Stimulated activated CD4-positive, alpha-beta T cell treated with anti-CD3 and anti-CD28 coated beads, Interleukin-1b, Interleukin-23, amount 100 ng/mL, for 48 hours (primary cell): ENCODE measurements at regions not wholly inside any gene's neighbourhood (a gene's known extent, or its start where the extent isn't known, plus 50 kb on each side); places are given as distances from the start of the nearest gene placed in this dataset.

Experiments used
- DNase-seq: peaks from one replicate; pipeline ENCODE4 v3.0.0-alpha.2; 2020

DNA sequence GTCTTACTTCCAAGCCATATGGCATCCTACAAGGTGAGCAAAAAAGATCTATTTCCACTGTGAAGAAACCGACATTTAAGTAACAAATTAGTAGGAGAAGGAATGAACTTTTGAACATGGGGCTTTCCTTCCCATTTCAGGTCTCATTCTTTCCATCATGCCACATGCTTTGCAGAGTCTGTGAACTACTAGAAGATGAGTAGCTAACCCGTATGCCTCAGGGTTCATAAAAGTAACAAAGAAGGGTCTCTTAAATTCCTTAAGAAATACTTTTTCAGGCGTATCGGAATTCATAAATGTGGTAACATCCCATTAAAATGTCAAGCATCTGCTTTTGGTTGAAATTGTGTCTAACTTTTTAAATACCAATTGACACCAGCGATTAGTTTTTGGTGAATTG is 81.3 kb upstream of the TNS3 start:
- no peak for DNase-seq

DNA sequence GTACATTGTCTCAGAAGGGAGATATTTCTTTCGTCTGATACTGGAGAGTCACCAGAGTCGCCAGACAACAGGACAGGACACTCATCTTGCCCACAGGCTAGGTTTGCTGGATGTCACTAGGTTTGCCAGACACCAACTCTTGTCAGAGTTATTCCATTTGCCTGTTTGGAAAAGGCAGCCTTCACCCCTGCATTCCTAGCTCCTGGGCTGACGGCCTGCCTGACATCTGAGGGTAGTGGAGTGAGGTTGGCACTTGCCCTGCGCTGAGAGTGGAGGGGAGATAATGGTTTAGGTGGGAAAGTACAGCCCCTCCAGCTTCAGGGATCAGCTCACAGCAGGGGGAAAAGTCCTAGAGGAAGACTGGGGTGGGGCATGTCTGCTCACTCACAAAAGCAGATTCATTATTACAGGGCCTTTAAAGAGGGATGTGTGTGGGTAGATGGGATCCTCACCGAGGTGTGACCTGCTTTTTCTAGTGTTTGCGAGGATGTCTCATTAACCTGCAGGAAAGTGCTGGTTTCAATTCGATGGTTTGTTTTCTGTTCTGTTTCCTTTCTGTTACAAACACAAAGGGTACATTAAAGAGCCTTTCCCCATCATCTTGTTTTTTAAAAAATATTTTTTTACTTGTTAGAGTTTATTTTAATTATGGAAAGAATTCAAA is 79.3 kb upstream of the TNS3 start:
- no peak for DNase-seq

DNA sequence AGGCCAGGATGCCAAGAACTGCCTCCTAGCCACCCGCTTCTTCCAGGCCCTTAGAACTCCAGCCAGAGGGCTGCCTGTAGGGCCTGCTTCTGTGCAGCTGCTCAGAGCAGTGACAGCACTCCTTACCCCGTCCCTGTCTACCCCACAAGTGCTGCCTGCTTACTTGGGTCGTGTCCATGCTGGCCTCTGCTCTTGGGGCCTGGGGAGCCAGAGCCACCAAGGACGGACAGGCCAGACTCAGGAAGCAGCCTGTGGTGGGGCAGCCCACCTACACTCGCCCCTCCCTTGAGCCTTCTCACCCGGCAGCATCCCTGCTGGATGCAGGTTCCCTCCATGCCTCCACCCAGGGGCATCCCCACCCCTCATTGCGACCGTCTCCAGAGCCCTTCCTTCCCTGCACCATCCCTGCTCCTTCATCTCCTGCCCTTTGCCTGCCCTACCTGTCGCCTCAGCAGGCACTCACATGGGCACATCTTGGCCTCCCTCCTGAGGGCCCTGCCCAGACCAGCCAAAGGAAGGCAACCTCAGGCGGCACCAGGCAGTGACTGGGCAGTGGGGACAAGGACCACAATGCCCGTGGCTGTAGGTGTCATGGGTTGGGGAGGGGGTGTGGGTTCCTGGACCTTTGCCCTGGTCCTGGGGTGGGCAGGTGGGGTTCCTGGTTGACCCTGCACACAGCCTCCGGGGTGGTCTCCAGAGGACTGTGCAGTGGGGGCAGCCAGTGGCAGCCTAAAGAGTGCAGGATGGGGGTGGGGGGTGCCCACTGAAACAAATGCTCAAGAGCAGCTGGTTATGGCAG is 78.0 kb upstream of the TNS3 start:
- DNase-seq: no peak

DNA sequence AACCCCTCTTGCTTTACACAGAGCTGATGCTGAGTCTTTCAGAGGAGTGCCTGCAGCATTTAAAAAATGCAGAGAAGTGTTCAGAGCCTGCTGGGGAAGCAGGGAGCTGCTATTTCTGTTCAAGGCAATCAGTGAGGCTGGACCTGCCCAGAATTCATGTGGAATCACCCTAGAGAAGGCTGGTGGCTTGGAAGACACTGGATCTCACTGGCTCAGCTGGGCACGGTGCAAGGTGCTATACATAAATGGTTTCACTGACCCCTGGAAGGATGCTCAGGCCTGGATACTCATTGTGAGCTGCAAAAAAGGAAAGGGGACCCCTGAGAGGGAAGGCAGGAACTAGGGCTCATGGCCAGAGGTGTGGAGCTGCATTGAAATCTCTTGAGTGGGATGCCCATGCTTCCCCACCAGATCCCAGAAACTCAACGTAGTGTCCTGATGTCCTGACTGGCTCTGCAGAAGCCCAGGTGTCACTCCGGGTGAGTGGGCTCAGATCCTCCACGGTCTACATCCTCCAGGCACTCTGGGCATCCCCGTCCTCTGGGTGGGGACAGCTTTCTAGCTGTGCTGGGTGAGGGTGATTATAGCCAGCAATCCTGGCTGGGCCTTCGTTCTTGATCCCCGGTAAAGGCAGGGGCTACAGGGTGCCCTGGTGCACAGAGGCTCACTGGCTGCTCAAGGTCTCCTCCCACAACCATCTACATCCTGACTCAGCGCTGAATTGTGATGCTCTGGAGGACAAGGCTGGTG is 77.2 kb upstream of the TNS3 start:
- no peak for DNase-seq

DNA sequence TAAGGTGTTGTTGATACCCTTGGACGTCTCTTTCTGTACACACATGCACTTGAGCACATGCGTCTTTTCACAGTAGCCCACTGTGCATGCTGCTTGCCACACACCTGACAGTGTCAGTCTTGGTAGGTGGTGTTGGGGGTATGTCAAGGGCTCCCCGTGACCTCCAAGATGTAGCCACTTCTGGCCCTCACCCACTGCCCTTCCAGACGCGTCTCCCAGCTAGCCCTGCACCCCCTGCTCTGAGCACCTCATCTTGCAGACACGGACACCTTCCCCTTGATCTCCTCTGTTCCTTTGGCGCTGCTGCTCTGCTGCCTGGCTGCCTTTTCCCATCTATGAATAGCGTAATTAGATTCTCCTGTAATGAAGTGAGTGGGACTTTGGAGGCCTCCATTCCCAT is 75.2 kb upstream of the TNS3 start:
- DNase-seq: no peak

DNA sequence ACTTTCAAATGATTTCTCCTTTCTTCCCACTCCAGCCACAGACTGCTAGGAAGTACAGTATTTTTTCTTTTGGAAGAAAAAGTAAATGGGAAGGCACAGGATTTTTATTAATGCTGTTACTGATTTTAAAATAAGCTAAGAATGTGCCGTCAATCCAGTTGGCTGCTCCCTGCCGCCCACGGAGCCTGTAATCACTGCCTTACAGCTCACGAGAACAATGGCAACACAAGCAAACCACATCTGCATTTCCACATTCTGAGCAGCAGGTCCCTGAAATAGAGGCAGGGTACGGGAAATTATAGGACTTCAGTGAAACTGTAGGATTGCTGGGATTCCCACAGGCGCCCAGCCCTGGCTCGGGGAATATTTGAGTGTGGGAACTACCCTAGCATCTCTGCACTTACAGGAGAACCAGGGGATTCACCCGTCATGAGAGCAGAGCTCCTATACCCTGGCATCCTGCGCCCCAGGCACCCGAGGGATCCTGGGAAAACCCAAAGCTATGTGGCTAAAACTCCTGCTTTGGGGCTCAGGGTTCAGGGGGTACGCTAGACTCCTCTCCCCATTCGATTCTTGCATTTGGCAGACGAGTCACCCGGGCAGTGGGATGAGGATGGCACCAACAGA is 72.9 kb upstream of the TNS3 start:
- DNase-seq: no peak

DNA sequence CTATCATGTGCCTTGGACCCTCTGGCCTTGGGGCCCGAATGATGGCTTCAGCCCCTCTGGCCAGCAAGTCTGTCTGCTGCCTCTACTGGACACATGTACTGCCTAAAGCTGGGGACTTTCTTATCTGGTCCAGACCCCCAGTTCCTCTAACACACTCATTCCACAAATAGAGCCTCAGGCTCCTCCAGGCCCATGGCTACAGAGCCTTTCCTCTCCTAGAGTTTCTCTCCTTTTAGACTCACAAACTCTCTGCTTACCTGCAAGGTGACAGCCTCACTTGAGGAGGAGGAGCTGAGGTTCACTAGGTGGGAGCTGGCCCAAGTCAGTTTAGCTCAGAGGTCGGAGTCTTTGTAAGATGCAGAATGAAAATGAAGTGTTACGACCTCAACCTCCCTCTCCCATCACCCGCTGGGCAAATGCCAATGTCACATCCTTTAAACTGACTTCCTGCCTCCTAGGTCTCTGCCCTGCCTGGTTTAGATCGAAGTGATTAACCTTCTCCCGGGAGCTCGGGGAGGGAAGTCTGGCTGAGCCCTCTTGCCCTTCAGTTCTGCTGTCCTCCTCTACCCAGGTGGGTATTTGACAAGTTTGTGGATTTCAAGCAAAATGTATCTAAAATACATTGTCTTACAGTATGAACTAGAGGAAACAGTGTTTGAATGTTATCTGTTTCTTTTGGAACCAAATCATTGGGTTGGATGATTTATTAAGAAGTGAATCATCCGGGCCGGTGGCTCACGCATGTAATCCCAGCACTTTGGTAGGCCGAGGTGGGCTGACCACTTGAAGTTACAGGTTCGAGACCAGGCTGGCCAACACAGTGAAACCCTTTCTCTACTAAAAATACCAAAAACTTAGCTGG is 71.9 kb upstream of the TNS3 start:
- no peak for DNase-seq

DNA sequence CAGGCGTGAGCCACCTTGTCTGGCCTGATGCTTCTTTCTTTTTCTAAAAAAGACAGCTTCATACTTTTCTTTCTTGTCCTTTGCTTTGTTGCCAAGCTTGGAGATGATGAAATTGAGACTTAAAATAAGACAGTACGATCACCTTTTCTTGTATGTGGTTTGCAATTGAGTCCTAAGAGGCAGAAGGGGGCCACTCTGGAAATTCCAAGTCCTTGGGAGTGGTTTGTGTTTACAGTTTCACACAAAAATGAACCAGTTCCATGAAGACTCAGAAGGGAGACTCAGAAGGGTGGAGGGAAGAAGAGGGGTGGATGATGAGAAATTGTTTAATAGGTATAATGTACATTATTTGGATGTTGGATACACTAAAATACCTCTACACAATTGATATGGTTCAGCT is 70.7 kb upstream of the TNS3 start:
- DNase-seq: no peak

DNA sequence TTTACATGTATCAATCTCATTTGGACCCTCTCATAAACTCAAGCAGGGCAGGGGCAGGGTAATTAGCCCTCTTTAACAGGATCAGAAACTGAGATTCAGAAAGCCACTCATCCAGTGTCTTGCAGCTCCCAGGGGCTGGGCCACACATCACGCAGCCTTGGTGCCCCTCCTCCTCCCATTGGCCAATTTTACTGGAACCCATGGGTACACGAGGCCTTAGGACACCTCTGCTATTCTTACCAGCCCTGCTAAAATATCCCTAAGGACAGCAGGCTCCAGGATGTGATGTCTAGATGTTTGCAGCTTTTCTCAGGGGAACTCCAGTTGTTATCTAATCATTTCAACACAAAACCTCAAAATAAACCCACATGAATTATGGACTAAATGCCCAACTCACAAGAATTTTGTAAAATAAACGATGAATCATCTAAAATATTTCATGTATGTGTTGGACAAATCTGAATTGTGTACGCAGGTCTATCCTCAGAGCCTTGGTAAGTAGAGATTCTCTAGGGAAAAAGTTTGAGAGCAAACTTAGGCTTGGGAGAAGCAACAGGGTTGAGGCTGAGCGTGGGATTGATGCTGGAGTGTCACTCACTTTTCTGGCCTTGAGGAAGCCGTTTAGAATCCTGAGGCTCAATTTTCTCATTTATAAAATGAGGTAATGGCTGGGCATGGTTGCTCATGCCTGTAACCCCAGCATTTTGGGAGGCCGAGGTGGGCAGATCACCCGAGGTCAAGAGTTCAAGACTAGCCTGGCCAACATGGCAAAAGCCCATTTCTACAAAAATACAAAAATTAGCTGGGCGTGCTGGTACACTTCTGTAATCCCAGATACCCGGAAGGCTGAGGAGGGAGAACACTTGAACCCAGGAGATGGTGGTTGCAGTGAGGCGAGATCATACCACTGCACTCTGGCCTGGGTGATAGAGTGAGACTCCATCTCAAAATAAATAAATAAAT is 69.7 kb upstream of the TNS3 start:
- no peak for DNase-seq

DNA sequence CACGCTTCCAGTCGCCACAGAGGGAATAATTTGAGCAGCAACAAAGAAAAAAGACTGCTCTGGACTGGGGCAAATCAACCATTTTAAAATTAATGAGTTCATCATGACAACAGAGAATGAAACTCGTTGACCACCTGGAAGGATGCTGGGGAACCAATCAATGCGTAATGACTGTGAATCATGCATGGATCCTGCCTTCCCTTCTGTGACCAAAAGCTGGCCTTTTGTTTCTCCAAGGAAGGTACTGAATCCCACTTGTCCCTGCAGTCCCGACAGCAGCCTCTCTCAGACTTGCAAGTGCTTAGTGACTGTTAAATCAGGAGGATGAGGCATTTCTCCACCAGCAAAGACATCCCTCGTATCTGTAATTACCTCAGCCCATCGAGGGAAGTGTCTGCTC is 68.0 kb upstream of the TNS3 start:
- DNase-seq: no peak

DNA sequence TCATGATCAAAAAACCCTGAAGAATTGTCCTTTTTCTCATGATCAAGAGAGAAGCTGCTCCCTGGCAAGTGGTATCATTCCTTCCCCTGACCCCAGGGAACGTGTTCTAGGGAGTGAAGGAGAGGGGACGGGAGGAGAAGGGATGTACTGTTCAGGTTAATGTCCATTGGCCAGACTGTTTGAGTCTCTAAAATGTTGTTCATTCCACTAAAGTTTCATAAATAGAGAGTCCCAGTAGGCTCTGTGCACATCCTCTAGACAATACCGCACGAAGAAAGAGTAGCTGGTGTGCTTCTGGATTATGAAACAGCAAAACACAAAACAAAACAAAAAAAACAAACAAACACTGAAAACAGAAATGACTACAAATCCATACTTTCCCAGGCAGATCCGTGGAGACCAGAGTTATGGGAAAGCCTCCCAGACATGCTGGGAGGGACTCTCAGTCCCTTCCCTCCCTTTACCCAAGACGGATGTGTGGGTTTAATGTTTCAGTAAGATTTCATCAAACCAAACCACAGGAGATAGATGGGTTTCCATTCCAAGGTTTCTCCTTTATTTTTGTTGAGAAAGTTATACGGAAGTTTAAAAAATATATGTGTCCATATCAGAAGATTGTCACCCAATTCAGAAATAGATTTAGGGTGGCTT is 66.5 kb upstream of the TNS3 start:
- DNase-seq: no peak

DNA sequence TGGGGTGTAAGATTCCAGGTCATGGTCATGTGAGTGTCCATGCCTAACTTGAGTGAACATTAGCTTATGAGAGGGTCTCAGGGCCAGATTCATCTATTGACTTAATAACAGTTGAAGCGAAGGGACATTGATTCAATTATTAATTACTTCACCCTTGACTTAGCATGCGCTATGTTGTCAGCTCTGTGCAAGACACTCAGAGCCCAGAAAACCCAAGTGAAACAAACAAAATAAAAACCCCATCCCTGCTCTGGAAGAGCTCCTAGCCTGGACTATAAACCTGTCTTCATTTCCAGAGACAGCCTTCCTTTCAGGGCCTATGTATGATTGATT is 66.0 kb upstream of the TNS3 start:
- DNase-seq: no peak

DNA sequence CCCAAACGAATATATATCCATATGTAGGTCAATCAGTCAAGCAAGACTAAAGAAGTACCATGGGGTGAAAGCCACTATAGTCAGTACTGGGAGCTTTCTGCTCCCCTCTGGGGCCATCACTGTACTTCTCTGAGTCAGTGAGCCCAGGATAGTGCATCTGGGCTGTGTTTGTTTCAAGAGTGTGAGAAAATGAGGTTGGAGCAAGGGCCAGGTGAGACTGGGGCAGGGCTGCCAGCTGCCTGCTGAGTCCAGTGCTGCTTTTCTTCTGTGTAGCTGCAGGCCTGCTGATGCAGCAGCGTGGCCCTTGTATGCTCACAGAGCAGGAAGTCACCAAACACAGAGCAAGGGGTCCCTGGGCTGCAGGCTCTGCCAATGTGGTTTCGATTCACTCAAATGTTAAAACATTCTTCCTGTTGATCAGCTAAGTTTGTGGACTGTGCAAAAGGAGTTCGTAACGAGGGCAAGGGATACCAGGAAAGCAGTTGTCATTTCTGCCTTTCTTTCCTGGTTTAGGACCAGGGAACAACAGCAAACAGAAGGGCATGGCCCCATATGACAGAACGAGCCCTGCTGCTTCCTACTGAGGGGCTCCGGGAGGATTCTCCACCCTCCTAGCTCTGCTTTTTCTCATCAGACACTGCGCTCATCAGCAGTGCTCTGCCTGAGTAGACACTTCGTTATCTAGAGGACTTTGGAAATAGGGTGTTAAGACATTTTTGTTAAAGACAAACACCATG is 65.4 kb upstream of the TNS3 start:
- no peak for DNase-seq

DNA sequence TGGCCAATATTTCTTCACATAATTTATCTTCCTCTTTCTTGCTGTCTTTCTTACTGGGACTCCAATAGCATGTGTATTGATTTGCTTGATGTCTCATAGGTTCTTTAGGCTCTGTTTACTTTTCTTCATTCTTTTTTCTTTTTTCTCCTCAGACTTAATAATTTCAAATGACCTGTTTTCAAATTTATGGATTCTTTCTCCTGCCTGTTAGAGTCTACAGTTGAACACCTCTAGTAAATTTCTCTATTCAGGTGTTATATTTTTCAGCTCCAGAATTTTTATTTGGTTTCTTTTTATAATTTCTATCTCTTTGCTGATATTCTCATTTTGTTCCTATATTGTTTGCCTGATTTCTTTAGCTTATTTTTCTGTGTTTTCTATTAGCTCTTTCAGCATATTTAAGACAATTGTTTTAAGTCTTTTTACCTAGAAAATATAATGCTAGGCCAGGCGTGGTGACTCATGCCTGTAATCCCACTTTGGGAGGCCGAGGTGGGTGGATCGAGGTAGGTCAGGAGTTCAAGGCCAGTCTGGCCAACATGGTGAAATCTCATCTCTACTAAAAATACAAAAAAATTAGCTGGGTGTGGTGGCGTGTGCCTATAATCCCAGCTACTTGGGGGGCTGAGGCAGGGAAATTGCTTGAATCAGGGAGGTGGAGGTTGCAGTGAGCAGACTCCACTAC is 61.9 kb upstream of the TNS3 start:
- no peak for DNase-seq

DNA sequence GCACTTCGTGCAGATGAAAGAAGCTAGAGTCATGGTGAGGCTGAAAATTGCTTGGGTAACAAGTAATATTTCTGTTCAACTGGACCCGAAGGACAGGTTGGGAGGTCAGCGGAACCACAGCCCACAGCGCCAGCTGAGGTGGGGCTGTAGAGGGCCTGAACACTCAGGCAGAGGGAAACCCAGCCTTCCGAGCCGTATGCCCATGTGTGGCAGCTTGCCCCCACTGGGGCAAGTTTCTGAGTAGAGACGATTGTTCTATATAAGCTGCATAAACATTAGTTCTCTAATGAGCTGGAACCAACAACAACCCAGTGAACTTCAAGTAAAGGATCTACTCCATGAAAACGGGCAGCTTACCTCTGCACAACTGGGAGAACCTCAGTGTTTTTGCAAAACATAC is 58.4 kb upstream of the TNS3 start:
- DNase-seq: no peak

DNA sequence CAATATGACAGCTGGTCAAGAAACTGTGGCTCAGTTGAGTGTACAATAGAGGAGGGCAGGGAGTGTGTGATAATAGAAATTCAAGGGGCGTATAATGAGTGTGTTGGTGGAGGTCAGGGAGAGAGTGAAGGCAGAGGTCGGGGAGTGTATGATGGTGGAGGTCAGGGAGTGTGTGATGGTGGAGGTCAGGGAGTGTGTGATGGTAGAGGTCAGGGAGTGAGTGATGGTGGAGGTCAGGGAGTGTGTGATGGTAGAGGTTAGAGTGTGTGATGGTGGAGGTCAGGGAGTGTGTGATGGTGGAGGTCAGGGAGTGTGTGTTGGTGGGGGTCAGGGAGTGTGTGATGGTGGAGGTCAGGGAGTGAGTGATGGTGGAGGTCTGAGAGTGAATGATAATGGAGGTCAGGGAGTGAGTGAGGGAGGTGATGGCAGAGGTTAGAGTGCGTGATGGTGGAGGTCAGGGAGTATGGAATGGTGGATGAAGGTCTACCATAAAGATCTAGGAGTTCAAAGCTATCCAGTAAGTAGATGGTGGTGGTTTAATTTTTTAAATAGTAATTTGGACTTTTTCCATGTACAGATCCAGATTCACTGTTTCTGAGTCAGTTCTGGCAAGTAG is 57.7 kb upstream of the TNS3 start:
- no peak for DNase-seq

DNA sequence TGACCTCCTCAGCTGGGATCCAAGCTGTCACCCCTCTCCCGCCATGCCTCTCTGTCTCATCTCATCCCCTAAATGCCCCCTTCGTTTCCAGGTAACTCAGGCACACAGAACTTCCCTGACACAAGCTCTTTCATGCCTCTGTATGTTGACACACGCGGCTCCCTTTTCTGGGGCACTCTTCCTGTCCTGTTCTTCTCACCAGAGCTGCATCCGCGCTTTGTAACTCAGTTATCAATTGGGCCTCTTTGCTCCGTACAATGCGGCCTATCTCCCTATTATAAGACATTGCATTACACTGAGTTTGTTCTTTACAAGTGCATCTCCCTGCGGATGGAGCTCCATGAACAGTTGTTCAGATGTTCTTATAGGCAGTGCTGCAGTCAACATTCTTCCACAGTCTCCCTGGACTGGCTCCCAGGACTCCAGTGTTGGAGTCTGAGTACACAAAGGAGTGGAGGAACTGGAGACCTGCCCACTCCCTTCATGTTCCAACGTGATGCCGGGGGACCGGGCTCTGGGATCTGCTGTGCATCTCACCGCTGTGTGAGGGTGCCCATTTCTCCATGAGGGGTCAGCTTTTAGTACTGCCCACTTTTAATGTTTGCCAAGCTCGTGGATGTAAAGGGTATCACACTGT is 56.9 kb upstream of the TNS3 start:
- no peak for DNase-seq

DNA sequence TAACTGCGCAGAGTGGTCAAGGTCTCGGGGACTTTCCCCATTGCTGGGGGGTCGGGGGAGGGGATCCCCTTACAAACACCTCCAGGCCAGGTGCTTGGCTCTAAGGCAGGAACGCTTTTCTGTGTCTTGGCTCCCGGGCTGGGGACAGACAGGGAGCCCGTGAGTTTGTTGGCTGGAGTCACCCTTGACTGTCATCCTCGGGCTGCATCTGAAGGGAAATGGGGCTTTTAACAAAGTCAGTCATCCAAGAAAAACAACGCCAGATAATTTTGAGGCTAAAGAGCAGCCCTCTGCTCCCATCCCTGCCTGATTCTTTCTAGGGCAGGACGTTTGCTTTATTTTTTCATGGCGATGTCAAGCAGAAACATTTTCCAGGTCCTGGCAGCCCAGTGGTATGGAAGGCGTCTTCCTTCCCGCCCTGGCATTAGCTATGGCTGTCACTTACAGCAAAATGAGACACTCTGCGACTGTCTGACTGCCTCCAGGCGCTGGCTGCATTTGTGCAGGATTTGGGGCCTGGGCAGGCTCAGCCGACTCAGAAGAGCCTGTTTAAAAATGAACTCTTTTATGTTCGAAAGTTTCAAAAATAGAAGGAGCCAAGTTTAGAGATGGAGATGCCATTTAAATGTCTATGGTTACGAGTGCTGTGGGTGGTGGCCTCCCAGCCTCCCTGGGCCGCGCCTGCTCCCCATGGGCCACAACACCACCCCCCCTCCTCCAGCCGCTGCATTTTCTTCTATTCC is 54.7 kb upstream of the TNS3 start:
- no peak for DNase-seq
